Hindlimb muscle (tissue), 1 donor: ENCODE measurements at regions not wholly inside any gene's neighbourhood (a gene's known extent, or its start where the extent isn't known, plus 50 kb on each side); places are given as distances from the start of the nearest gene placed in this dataset.
"Not testable (repeated sequence)": the region's sequence is repeated elsewhere in the genome, so short reads cannot be mapped to it uniquely, and the experiment has no call there.

Experiments used
- DNase-seq: peaks from one replicate; pipeline ENCODE4 v3.0.0-alpha.2; 2013

DNA sequence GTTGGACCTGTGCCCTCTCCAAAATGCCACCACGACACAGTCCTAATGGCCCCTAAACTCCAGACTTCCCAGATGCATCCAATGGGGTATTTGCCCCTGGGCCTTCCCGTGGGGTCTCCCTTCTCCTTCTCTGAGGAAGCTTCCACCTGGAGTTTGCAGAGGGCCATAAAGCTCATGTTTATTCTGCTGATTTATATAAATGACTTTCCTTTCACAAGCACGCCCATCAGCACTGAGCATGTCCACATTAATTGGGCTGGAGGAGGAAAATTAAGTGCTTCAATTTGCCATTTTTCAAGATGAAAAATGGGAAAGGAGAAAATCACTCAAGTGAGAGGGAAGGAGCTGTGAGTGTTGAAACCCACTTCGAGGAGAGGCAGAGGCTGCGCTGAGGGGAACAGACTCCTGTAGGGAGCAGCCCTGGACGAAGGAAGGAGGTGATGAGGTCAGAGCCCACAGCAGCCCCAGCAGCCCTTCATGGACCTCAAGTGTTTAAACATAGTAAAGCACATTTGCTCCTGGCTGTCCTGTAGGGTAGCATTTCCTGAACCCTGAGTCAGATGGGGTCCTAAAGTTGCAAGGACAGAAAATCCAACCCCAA is 434.9 kb upstream of the SULF2 start:
- no peak for DNase-seq

DNA sequence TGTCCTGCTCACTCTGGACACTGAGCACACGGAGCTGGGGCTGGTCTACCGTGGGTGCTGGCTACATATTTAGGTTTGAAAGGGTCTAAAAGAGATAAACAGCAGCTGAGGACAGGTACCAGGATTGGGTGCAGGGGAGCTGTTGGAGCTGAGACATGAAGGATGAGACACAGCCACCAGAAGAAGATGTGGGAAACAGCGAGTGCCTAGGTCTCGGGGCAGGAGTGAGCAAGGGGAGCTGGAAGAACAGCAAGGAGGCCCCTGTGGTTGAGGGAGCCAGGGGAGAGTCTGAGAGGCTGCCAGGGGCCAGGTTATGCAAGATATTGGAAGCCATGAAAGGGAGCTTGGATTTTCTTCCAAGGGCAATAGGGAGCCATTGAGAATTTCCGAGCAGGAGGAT is 434.0 kb upstream of the SULF2 start:
- no peak for DNase-seq

DNA sequence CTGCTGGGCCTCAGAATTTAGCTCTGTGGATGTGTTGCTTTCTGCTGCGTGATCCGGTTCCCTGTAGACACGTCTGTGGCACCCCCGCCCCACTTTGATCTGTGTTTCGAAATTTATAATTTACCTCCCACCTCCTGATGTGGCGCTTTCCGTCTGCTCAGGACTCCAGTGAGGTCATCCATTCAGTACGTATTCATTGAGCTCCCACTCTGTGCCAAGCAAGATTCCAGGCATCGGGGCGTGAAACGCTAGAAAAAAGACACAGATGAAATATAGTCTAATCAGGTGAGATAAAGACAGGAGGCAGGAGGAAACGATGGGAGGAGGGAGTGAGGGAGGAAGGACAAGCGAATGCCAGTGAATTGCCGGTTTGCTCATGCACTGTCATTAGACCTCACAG is 431.9 kb upstream of the SULF2 start:
- no peak for DNase-seq

DNA sequence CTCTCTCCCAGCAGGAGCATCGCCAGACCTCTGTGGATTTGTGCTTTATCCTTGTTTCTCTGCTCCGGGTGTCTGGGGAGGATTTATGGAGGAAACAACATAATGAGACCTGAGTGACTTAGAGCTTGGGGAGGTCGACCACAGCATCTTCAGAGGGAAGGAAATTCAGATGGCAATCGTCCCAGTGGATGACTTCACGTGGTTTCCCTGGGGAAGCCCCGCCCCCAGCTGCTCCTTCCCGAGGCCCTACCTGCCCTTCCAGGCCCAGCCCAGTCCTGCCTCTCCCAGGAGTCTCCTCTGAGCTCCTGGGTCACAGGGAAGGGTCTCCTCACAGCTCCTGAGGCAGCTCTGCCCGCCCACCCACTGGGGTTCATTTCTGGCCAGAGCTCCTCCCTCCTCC is 430.3 kb upstream of the SULF2 start:
- no peak for DNase-seq

DNA sequence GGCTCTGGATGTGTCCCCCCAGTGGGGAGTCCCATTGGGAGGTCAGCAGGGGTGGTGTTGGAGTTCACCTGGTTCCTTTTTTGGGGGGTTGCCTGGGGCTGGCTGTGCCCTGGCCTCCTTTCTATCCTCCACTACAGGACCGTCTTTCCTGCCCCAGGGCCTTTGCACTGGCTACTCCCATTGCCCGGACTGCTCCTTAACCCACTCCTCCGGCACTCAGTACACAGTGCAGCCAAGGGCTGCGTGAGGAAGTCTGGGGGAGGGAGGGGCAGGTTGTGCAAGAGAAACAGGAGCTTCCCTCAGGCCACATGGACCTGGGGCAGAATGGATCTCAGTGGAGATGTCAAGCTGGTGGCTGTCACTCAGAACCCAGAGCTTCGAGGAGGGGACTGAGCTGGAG is 429.3 kb upstream of the SULF2 start:
- no peak for DNase-seq

DNA sequence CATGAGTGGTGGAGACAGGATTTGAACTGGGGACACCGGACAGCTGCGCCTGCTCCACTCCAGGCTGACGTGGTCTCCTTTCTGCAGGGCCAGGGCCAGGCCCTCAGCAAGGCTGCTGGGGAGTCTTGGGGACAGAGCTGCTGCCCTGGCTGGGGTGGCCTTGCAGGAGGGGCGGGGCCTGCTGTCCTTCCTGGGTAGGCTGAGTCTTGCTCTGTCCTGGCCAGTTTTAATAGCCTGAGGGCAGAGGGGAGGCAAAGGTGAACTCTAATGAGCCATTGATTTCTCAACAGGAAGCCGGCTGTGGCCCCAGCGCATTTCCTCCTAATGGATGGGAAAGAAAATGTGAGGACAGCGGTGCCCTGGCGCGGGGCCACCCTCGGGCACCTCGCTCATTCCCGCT is 428.4 kb upstream of the SULF2 start:
- DNase-seq = not testable (repeated sequence)

DNA sequence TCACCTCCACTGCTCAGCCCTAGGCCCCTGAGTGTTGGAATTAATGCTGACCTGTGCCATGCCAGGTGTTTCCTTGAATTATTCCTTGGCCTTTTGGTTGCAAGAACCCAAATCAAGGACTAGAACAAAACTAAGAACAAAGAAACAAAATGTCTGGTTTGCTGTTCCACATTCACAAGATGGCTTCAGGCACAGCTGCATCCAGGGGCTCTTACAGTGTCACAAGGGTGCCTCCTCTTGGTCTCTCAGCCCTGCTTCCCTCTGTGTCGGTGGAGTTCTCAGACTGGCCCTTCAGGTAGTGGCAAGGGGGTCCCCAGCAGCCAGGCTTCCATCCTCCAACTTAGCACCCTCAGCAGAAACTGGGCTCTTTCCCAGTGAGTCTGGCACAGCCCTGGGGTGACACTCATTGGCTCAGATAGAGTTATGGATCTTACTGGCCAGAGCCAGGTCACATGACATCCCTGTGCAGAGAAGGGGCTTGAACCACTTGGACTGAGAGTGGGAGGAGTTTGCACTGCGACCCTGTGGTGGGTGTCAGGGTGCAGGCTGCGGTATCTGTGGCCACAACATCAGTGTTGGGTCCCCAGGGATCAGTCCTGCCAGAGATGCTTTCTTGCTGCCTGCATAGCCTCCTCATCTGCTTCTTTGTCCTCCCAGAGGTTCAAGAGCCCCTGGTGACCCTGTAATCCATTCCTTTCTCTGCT is 427.7 kb upstream of the SULF2 start:
- no peak for DNase-seq

DNA sequence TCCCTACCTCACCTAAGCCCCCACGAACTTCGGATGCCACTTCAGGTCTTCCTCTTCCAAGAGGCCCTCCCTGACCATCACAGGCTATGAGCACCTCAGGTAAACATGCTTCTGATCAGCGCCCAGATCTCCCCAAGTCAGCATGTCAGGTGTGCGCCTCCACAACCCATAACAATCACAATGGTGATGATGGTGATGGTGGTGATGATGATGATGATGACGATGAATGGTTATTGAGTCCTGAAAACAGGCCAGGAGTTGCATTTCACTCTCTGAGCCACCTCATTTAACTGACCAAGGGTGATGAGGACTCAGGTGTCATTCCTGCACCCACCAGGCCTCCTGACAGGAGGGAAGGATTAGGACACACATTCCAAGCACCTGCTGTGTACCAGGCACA is 426.6 kb upstream of the SULF2 start:
- DNase-seq = no peak

DNA sequence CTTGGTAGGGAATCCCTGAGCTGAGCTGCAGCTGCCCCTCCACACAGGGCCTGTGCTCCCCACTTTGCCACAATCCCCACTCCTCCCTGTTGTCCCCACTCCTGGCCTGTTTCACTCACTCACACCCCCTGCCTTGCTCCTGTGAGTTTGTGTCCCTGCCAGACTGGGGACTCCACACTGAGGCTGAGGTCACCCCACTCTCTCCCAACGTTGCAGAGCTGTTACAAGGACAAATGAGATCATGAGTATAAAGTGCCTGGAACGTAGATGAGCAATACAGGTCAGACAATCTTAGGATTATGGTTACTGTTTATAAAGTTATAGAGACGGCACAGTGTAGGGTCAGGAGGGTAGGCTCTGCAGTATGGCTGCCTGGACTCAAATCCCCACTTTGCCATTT is 426.0 kb upstream of the SULF2 start:
- DNase-seq = no peak

DNA sequence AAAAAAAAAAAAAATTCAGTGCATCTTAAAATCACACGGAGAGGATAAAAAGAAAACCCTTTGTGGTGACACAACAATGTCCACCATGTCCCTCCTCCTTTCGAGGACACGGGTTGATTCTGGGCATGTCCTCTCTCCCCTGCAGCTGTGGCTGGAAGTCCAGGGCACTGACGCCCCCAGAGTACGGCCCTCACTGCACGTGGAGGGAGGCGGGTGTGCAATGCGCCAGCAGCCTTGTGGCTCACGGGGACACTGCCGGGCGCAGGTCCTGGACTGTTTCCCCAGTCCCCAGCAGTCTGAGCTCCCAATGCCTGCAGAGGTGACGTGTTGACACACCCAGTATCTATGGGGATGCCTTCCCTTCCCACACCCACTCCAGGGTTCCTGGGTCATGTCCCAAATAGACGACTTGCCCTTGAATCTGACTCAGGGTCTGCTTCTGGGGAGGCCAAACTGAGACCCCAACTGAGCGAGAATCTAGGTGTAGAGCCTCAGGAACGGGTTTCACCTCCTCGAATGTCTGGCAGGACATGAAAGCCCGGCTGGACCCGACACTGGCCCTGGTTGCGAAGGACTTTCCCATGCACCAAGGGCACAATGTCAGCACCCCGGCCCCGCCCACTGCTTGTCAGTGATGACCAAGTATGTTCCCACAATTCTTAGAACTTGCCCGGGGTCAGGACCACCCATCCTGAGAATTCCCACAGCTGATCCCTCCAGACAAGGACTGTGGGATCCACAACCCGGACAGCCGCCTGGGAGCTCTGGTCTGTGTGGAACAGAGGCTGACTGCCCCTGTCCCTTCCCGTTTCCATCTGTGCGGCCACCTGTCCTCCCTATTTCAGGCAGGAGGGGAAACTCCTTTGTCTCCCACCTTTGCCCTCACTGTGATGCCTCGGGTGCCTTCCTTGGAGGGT is 425.1 kb upstream of the SULF2 start:
- no peak for DNase-seq

DNA sequence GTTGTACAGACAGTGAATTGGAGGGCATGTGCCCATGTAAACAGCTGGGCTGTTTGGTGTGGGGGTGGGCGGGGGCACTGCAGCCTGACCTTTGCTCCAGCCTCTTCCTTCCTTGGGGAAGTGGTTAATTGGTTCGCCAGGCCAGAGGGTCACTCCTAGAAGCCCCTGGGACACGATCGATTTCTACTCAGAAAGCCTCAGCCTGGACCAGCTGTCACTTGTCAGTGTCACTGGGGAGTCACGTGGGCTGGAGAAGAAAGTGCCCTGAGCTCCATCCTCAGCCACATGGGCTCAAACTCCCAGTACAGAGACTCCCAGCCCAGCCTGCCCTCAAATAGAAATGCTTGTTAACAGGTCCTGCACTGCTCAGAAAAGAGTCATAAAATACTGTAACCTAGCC is 423.8 kb upstream of the SULF2 start:
- no peak for DNase-seq

DNA sequence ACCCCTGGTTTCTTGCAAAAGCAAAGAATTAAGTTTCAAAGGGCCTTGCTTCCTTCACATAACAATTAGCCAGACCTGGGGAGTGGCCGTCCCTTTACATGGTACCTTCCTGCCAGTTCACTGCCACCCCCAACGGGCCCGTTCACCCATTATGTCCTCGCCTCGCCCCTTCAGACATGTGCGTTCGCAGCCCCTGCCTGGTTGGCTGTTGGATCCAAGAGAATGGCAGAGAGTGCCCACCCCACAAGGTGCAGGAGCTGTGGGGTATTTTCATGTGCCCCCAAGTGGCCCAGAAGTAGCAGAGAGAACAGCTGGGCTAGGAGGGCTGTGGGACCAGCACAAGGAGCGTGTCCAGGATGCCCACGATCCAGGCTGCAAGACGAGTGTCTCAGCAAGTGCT is 422.9 kb upstream of the SULF2 start:
- no peak for DNase-seq

DNA sequence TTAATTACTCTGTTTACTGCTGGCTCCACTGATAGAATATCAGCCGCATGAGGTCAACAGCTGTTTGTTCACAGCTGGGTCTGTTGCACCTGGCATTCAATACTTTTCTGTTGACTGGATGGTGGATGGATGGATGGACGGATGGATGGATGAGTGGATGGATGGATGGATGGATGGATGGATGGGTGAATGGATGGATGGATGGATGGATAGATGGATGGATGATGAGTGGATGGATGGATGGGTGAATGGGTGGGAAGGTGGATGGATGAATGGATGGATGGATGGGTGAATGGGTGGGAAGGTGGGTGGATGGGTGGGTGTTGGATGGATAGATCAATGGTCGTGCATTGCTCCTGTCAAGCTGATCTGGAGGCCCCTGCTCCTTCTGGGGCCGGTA is 422.2 kb upstream of the SULF2 start:
- no peak for DNase-seq

DNA sequence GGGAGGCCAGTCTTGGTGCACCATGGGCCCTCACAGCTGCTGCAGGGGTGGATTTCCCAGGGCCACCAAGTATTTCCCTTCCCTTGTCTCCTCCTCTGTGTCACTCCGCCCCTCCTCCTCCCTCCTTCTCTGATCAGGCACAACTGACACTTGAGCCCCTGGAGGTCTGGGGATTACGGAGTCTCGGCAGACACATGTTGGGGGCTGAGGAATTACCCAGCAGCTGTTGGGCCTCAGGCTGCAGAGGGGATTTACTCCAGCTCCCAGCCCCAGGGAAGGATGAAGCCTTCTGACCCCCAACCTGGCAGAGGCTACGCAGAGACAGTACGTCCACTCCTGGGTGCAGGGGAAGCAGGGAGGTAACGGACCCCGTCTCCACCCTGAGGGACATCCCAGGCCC is 420.5 kb upstream of the SULF2 start:
- DNase-seq = no peak

DNA sequence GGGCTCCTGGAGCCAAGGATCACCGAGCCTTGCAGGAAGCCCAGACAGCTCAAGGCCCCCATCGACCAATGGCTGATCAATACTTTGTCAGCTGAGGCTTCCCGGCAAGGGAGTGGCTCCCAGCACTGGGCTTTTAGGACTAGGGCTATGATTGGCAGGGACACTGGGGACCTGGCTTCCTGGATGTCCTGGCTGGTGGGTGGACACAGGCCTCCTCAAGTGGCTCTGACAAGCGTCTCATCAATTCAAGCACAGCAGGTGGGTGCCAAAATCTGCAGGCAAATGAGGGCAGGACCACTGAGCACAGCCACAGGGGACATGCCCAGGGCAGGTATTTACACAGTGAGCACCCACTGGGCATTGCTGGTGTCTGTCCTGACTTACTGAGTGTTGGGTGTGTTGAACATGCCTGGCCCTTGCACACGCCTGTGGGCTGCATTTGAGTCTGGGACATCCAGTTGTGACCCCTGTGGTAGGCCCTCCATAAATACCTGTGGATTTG is 420.1 kb upstream of the SULF2 start:
- DNase-seq = no peak

DNA sequence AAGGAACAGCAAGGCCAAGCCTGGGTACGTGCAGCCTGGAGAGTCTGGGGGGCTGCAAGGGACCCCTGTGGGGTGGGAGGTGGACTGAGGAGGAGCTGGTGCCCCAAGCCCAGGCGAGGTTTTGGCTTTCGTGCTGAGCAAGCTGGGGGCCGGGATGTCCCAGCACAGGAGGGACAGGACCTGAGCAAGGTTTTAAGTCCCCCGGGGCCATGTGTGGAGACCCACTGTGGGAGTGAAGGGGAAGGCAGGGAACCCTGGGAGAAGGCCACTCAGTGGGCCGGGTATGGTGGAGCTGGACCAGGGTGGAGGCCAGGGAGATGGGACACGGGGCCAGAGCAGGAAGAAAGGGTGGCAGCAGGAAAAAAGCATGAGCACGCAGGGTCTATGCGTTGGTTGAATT is 419.2 kb upstream of the SULF2 start:
- no peak for DNase-seq

DNA sequence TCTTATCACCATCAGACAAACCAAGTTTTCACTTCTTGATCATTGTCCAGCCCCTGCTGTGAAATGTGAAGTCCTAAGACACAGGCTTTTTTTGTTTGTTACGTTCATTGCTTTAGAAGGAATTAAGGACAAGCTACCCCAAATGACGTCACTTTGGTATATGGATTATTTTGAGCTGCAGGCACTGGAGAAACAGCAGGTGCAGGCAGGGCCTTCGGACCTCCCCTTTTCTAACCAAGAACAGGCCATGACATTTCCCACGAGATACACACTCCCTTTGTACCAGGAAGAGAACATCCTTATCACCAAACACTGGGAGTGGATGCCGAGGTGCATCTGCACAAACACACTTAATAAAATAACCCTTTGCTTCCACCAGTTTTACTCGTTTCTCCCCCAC is 418.0 kb upstream of the SULF2 start:
- DNase-seq = no peak

DNA sequence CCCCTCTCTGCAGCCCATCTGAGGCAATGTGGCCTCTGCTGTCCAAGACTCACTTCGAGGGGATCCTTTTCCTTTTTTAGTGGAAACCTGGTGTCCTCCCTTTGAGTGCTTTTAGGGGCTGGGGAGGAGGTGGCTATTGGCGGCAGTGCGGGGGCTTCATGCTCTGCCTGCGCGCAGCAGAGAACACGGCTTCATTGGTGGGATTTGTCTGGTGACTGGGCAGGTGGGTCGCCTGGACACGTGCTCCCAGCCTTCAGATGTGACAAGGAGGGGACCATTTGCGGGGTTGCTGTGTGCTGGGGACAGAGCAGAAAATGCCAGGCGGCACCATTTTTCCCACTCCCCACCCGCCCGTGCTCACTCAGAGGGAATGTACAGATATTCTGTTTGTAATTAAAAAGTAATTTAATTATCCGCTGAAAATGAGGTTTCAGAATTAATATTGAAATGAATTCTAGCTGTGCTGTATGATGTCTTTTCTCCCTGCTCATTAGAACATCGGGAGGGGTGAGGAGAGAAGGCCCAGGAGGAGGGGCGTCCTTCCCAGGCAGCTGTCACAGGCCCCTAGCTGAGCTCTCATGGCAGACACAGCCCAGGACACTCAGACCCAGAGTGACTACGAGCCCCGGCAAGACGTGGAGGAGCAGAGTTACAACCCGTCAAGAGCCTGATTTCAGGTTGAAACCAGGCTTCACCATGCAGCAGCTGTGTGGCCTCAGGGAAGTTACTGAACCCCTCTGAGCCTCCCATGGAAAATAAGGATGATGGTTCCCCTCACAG is 417.2 kb upstream of the SULF2 start:
- DNase-seq = no peak

DNA sequence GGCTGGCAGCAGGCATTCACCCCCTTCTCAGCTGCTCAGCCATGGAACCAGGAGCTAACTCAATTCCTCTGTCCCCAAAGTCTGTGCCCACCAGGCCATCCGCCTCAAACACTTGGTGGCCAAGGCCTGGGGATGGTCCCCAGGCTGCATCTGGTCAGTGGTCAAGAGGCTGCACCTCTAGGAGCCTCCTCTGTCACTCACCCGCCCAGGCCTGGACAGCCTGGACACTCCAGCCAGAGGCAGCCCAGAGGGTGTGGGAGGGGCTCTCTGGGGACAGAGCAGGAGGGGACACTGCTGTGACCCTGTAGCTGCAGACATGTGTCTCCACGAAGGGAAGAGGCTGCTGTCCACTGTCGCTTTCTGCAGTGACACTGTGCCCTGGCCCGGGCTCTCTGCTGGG is 416.6 kb upstream of the SULF2 start:
- no peak for DNase-seq

DNA sequence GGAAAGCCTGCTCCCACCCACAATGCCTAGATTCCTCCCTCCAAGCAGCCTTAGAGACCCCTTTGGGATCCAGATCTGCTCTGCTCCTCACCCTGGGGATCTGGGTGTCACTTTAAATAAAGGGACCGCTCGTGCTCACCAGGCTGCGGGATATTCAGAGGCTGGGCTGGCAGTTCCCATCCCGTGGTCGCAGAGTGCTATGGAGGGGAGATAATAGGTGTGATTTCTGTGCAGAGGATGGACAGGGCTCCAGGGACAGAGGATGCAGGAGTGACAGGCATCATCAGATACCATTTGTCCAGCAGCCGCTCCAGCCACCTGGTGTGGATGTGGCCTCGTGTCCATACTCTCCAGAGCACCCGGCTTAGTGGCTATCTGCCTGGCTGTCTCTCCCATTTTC is 415.9 kb upstream of the SULF2 start:
- no peak for DNase-seq

DNA sequence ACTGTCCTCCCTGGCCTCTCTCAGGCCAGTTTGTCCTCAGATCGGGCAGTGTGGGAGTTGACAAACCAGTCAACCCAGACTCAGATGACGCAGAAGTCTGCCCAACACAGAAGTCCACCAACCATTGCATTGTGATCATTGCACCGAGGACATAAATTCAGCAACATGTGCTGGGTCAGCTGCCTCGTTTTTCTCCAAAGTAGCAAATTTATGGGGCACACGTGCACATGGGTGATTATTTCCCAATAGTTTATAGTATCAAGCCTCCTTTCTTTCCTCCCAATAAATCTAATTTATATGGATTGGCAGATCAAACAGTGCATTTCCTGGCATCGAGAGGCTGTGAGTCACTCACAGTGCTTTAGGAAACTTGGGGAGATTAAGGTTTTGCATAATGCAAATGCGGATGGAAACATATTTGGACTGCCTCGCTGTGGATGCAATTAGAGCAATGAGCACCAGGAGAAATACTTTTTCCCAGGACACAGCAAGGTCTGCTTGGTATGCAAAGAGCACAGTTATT is 413.7 kb upstream of the SULF2 start:
- DNase-seq = peak; percentile 55

DNA sequence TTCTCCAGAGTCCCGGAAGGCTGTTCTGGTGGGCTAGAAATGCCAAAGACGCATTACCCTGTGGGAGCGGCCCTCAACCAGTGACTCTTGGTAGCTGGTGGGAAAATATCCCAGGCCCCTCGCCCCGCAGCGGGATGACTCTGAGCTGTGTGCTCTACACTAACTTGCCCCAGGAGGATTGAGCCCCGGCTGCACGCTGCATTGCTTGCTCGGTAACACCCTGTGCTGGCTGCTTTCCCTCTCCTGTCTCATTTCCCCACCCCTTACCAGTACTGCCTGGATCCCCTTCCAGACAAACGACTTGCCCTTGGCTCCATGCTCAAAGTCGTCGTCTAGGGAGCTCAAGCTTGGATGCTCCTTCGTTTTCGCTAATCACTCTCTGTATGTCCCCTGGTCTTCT is 411.8 kb upstream of the SULF2 start:
- DNase-seq = no peak

DNA sequence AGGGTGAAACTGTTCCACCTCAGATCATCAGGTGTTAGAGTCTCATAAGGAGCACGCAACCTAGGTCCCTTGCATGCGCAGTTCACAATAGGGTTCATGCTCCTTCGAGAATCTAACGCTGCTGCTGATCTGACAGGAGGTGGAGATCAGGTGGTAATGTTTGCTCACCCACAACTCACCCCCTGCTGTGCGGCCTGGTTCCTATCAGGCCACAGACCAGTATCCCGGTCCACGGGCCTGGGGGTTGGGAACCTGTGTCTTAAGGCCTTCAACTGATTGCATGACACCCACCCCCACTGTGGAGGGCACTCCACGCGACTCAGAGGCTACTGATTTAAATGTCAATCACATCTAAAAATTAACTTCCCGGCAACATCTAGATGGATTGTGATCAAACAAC is 411.2 kb upstream of the SULF2 start:
- no peak for DNase-seq
